Body of pancreas (tissue), 4 donors: ENCODE measurements at regions not wholly inside any gene's neighbourhood (a gene's known extent, or its start where the extent isn't known, plus 50 kb on each side); places are given as distances from the start of the nearest gene placed in this dataset.

ENCODE experiments used
- ATAC-seq: fragments of 150-250 bp; one replicate; pipeline ENCODE4 v1.9.1; 2016
- DNase-seq, 4 donors: peaks; one replicate each; pipeline ENCODE4 v3.0.0-alpha.2; 2019
- H3K27ac ChIP-seq, 4 donors: fragments of 200-600 bp; sonication (generic); 1 replicate in 3 of 4; 2 replicates in 1 of 4; pipeline versions ENCODE4 v1.5.1 to v1.6.1; 2016 to 2019; ENCODE audit warnings: mild to moderate bottlenecking in 1 of 4, mixed read lengths in 1 of 4, moderate library complexity in 1 of 4
- H3K27me3 ChIP-seq, 2 donors: fragments of 200-600 bp; sonication (generic); one replicate each; pipeline ENCODE4 v1.6.0; 2016; ENCODE audit warnings: mild to moderate bottlenecking in 1 of 2
- H3K36me3 ChIP-seq, 2 donors: fragments of 200-600 bp; sonication (generic); replicated peaks in 1 of 2; 2 replicates each; pipeline ENCODE4 v1.5.1; 2016; ENCODE audit warnings: low read depth in 2 of 2; ENCODE audit not compliant: insufficient read depth in 1 of 2
- H3K4me1 ChIP-seq: fragments of 200-600 bp; sonication (generic); one replicate; pipeline ENCODE4 v1.6.0; 2016
- H3K4me3 ChIP-seq, 2 donors: fragments of 200-600 bp; sonication (generic); 1 replicate in 1 of 2; 2 replicates in 1 of 2; pipeline ENCODE4 v1.5.1; 2016 to 2019
- H3K9me3 ChIP-seq, 3 donors: fragments of 200-600 bp; sonication (generic); 1 replicate in 2 of 3; 2 replicates in 1 of 3; pipeline ENCODE4 v1.5.1; 2016
- CTCF ChIP-seq, 7 experiments: fragments of 450-650 bp in 4 of 7; fragments of 200-600 bp in 3 of 7; sonication (generic) in 3 of 7; IDR thresholded peaks; one replicate each; pipeline ENCODE4 v1.5.1; 2016 to 2019; ENCODE audit warnings: antibody characterized with exemption in 7 of 7
- POLR2A ChIP-seq, 3 donors: fragments of 450-650 bp; IDR thresholded peaks; one replicate each; pipeline ENCODE4 v1.6.1; 2016; ENCODE audit warnings: antibody characterized with exemption in 3 of 3, mild to moderate bottlenecking in 2 of 3
- WGBS, 2 donors: methylation state at CpG; one replicate each; pipeline ENCODE4 v1.1.5; 2017; 5-methylcytosine and 5-hydroxymethylcytosine counted together
- intact Hi-C: fragments of 100-400 bp; cut with DNase I; formaldehyde crosslinking; loops from one replicate; pipeline ENCODE4 v1.15.1; 2023

GRCh38 chr5:125603321-125603720 lies 819.9 kb upstream of the GRAMD2B start:
- H3K4me1 ChIP-seq = no peaks in the 10 kb centered on the region
- 84 to 89% methylated on average over 3 of the region's 3 CpGs for WGBS, 2 donors
- intact Hi-C loops = no loop called here
- DNase-seq = no peak
- H3K4me3 ChIP-seq = no peak overlapping the region
- H3K27ac ChIP-seq = no peak overlapping the region
- no peak for TF ChIP-seq CTCF (IDR thresholded peaks at IDR 0.05)
- TF ChIP-seq POLR2A (IDR thresholded peaks at IDR 0.05) = no peak
- no peaks in the 10 kb centered on the region for H3K27me3 ChIP-seq
- H3K36me3 ChIP-seq = no peaks in the 10 kb centered on the region
- no peaks in the 10 kb centered on the region for H3K9me3 ChIP-seq
- ATAC-seq = no peak

- Histone ChIP-seq H3K27ac (no peak overlapping the region), H3K27me3 (no peaks in the 10 kb centered on the region), H3K4me1 (no peaks in the 10 kb centered on the region), H3K36me3 (no peaks in the 10 kb centered on the region), H3K4me3 (no peak overlapping the region), H3K9me3 (no peaks in the 10 kb centered on the region)
- no peak for TF ChIP-seq POLR2A (IDR thresholded peaks at IDR 0.05)
- no peak for TF ChIP-seq CTCF (IDR thresholded peaks at IDR 0.05)
- WGBS, 2 donors = 73 to 79% methylated on average over 3 of the region's 3 CpGs
- intact Hi-C loops = no loop called here
- ATAC-seq = no peak
- no peak for DNase-seq
Measured at GRCh38 chr5:125604104-125604503, 819.1 kb upstream of the GRAMD2B start.

- TF ChIP-seq POLR2A (IDR thresholded peaks at IDR 0.05) (no peak), CTCF (IDR thresholded peaks at IDR 0.05) (no peak)
- 52 to 55% methylated on average over 2 of the region's 2 CpGs for WGBS, 2 donors
- ATAC-seq = no peak
Measured at GRCh38 chr5:125607018-125607417, 816.2 kb upstream of the GRAMD2B start.

DNA sequence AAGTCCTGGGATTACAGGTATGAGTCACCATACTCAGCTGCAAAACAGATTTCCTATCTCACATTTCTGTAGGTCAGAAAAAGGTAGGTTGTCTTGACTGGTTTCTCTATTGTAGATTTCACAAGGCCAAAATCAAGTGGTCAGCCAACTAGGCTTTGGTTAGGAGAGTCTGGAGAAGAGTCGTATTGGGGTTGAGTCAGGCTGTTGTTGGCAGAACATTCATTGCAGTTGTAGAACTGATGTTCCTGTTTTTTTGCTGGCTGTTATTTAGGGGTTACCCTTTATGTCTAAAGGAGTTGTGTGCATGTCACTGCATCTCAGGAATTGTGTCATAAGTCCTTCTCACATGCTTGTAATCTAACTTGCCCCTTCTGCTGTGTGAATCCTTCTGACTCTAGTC lies 814.2 kb upstream of the GRAMD2B start:
- intact Hi-C loops = no loop called here
- H3K27me3 ChIP-seq = no peaks in the 10 kb centered on the region
- no peak overlapping the region for H3K27ac ChIP-seq
- TF ChIP-seq POLR2A (IDR thresholded peaks at IDR 0.05) (no peak), CTCF (IDR thresholded peaks at IDR 0.05) (no peak)
- no peak for ATAC-seq
- DNase-seq = no peak
- H3K4me3 ChIP-seq = no peak overlapping the region
- no peaks in the 10 kb centered on the region for H3K9me3 ChIP-seq
- no peaks in the 10 kb centered on the region for H3K36me3 ChIP-seq
- WGBS, 2 donors = 89% methylated on average over 1 of the region's 1 CpG
- H3K4me1 ChIP-seq = peaks cover 4% of the 10 kb centered on the region

More at GRCh38 chr5:125607018-125607417, 816.2 kb upstream of the GRAMD2B start:
- no peak overlapping the region for H3K27ac ChIP-seq
- H3K27me3 ChIP-seq = no peaks in the 10 kb centered on the region
- H3K4me1 ChIP-seq = no peaks in the 10 kb centered on the region
- intact Hi-C loops = no loop called here
- no peak overlapping the region for H3K4me3 ChIP-seq
- H3K36me3 ChIP-seq = no peaks in the 10 kb centered on the region
- no peaks in the 10 kb centered on the region for H3K9me3 ChIP-seq
- DNase-seq = no peak

DNA sequence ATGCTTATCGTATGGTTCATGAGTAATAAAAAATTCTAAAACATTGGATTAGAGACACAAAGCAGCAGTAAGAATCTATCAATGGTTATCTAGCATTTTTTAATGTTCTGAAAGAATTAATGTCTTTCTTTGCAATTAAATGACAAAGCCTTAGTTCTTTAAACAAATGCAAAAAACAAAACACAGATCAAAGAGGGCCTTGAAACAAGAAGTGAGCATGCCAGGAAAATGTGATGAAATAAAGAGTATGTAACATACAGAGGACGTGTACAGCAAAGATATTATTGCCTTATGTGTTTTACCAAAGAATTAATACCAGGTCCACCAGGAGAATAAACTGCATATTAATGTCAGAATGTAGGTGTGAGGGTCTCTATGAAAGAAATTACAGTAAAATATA lies 812.3 kb upstream of the GRAMD2B start:
- 42% methylated on average over 2 of the region's 2 CpGs for WGBS, 2 donors
- H3K27ac ChIP-seq = no peak overlapping the region
- intact Hi-C loops = no loop called here
- peaks cover 4% of the 10 kb centered on the region for H3K4me1 ChIP-seq
- H3K4me3 ChIP-seq = no peak overlapping the region
- H3K27me3 ChIP-seq = no peaks in the 10 kb centered on the region
- DNase-seq (no peak), ATAC-seq (no peak)
- no peaks in the 10 kb centered on the region for H3K36me3 ChIP-seq
- TF ChIP-seq CTCF (IDR thresholded peaks at IDR 0.05) (no peak), POLR2A (IDR thresholded peaks at IDR 0.05) (no peak)
- H3K9me3 ChIP-seq = no peaks in the 10 kb centered on the region
